ENCODE measurements at regions not wholly inside any gene's neighbourhood (a gene's known extent, or its start where the extent isn't known, plus 50 kb on each side); places are given as distances from the start of the nearest gene placed in this dataset.
"Not testable (repeated sequence)": the region's sequence is repeated elsewhere in the genome, so short reads cannot be mapped to it uniquely, and the experiment has no call there.

GRCh38 chrX:130545796-130546195 is 144.0 kb downstream of the RBMX2 start:
- Histone ChIP-seq H4K20me1 (replicated peaks; ENCODE audit: control insufficient read depth, extremely low read depth, insufficient read depth, low read length) (no peaks in the 10 kb centered on the region), H3K27me3 (ENCODE audit: control insufficient read depth in 2 of 2, insufficient read depth in 2 of 2, low read length in 2 of 2) (no peaks in the 10 kb centered on the region), H3K9me1 (replicated peaks; ENCODE audit: control insufficient read depth, extremely low read depth, insufficient read depth, low read length) (no peaks in the 10 kb centered on the region), H3K79me2 (ENCODE audit: control insufficient read depth, insufficient read depth, low read length) (no peaks in the 10 kb centered on the region), H3K4me3 (replicated peaks in 1 of 3; ENCODE audit: insufficient read depth in 1 of 3, low read depth in 1 of 3, low read length in 3 of 3) (no peak overlapping the region), H3K27ac (ENCODE audit: insufficient read depth, low read depth, low read length) (no peak overlapping the region), H2AFZ (ENCODE audit: low read depth, low read length) (no peak overlapping the region), H3K36me3 (ENCODE audit: control insufficient read depth in 2 of 2, extremely low read depth in 1 of 2, insufficient read depth in 2 of 2, low read length in 2 of 2) (no peaks in the 10 kb centered on the region), H3K4me1 (ENCODE audit: control insufficient read depth, extremely low read depth, insufficient read depth, low read length) (no peaks in the 10 kb centered on the region), H3K9ac (replicated peaks; ENCODE audit: extremely low read depth, insufficient read depth, low read length) (no peak overlapping the region), H3K9me3 (replicated peaks; ENCODE audit: control insufficient read depth, insufficient read depth, low read length) (no peaks in the 10 kb centered on the region), H3K4me2 (ENCODE audit: insufficient read depth, low read length) (no peak overlapping the region)
- no peak for FAIRE-seq
- intact Hi-C loops (cut with micrococcal nuclease) = no loop called here
- POLR2A ChIA-PET = no interaction called here
- no TSS peak for BruUV-seq (replicated peaks)
- CTCF ChIA-PET = interaction anchor here (1.6 kb wide), 1 partner anchor 30 kb away, joined by 3 read pairs; no protein-coding TSS in a partner anchor
- no peak for TF ChIP-seq CTCF (IDR thresholded peaks at IDR 0.05; ENCODE audit: extremely low read depth in 1 of 2, insufficient read depth in 1 of 2, low read depth in 1 of 2, low read length in 2 of 2)
- no peak for TF ChIP-seq POLR2A (IDR thresholded peaks at IDR 0.05; ENCODE audit: low read depth, low read length)
- no peak for TF ChIP-seq FOS (IDR thresholded peaks at IDR 0.05; ENCODE audit: borderline replicate concordance, insufficient read depth, low read length)
- no peak for TF ChIP-seq EZH2 (IDR thresholded peaks at IDR 0.05; ENCODE audit: borderline replicate concordance, low read depth, low read length, severe bottlenecking)
- TF ChIP-seq GATA2 (IDR thresholded peaks at IDR 0.05; ENCODE audit: insufficient read depth, insufficient read length, low read depth, low read length) = no peak
- no peak for TF ChIP-seq MYC (IDR thresholded peaks at IDR 0.05; ENCODE audit: low read depth, low read length)
- TF ChIP-seq JUN (IDR thresholded peaks at IDR 0.05; ENCODE audit: borderline replicate concordance, insufficient read depth, insufficient read length, low read depth) = no peak
- no peak for TF ChIP-seq MAX (IDR thresholded peaks at IDR 0.05; ENCODE audit: insufficient read depth, insufficient read length)
- TF ChIP-seq POLR2AphosphoS5 (IDR thresholded peaks at IDR 0.05; ENCODE audit: insufficient read depth, low read depth, low read length) = no peak
- DNase-seq (ENCODE audit: low read depth, low spot score) = no peak
- dilution Hi-C loops (cut with MboI; ENCODE audit: extremely low pct_ligation_motif_present, low sequenced_read_pairs) = no loop called here

GRCh38 chrX:130549382-130549781 is 147.6 kb downstream of the RBMX2 start:
- H3K9me1 ChIP-seq (replicated peaks; ENCODE audit: control insufficient read depth, extremely low read depth, insufficient read depth, low read length); H3K79me2 ChIP-seq (ENCODE audit: control insufficient read depth, insufficient read depth, low read length); H3K27ac ChIP-seq (ENCODE audit: insufficient read depth, low read depth, low read length); POLR2A ChIA-PET; H3K9ac ChIP-seq (replicated peaks; ENCODE audit: extremely low read depth, insufficient read depth, low read length); H3K27me3 ChIP-seq (ENCODE audit: control insufficient read depth in 2 of 2, insufficient read depth in 2 of 2, low read length in 2 of 2); H3K9me3 ChIP-seq (replicated peaks; ENCODE audit: control insufficient read depth, insufficient read depth, low read length); H2AFZ ChIP-seq (ENCODE audit: low read depth, low read length); H3K36me3 ChIP-seq (ENCODE audit: control insufficient read depth in 2 of 2, extremely low read depth in 1 of 2, insufficient read depth in 2 of 2, low read length in 2 of 2); FAIRE-seq; H3K4me3 ChIP-seq (replicated peaks in 1 of 3; ENCODE audit: insufficient read depth in 1 of 3, low read depth in 1 of 3, low read length in 3 of 3); BruUV-seq (replicated peaks); dilution Hi-C loops (cut with MboI; ENCODE audit: extremely low pct_ligation_motif_present, low sequenced_read_pairs); H4K20me1 ChIP-seq (replicated peaks; ENCODE audit: control insufficient read depth, extremely low read depth, insufficient read depth, low read length); intact Hi-C loops (cut with micrococcal nuclease); DNase-seq (ENCODE audit: low read depth, low spot score); H3K4me1 ChIP-seq (ENCODE audit: control insufficient read depth, extremely low read depth, insufficient read depth, low read length); H3K4me2 ChIP-seq (ENCODE audit: insufficient read depth, low read length): not testable (repeated sequence)
- CTCF ChIA-PET = interaction anchor here (1.0 to 3.0 kb wide), 3 partner anchors 10 to 367 kb away, joined by 3 to 11 read pairs (median 4); no protein-coding TSS in a partner anchor
